Right lobe of liver (tissue), 6 donors: ENCODE measurements at regions not wholly inside any gene's neighbourhood (a gene's known extent, or its start where the extent isn't known, plus 50 kb on each side); places are given as distances from the start of the nearest gene placed in this dataset.

ENCODE experiments used
- ATAC-seq, 4 donors: fragments of 200-7000 bp; cut with Tn5 transposase; one replicate each; pipeline ENCODE4 v1.9.1; 2020; ENCODE audit warnings: mild to moderate bottlenecking in 4 of 4, moderate library complexity in 4 of 4
- DNase-seq, 3 donors: peaks; one replicate each; pipeline ENCODE4 v3.0.0-alpha.2; 2020
- H3K27ac ChIP-seq, 3 donors: fragments of 200-600 bp; one replicate each; pipeline ENCODE4 v1.8.0; 2022
- H3K27me3 ChIP-seq, 2 donors: fragments of 200-600 bp; one replicate each; pipeline ENCODE4 v1.8.0; 2022
- H3K36me3 ChIP-seq, 4 donors: fragments of 200-600 bp; sonication (generic) in 1 of 4; one replicate each; pipeline versions ENCODE4 v1.5.1 to v1.8.0; 2017 to 2022; ENCODE audit warnings: control low read depth in 1 of 4
- H3K4me1 ChIP-seq, 4 donors: fragments of 200-600 bp; sonication (generic) in 1 of 4; one replicate each; pipeline versions ENCODE4 v1.5.1 to v1.8.0; 2017 to 2022; ENCODE audit warnings: control low read depth in 1 of 4
- H3K4me3 ChIP-seq, 3 donors: fragments of 200-600 bp; one replicate each; pipeline ENCODE4 v1.8.0; 2022
- H3K9me3 ChIP-seq, 4 donors: fragments of 200-600 bp; sonication (generic) in 1 of 4; one replicate each; pipeline versions ENCODE4 v1.5.1 to v1.8.0; 2017 to 2022; ENCODE audit warnings: control low read depth in 1 of 4
- CTCF ChIP-seq, 4 donors: fragments of 200-600 bp in 3 of 4; fragments of 450-650 bp in 1 of 4; IDR thresholded peaks; one replicate each; pipeline versions ENCODE4 v1.5.1 to v1.8.0; 2016 to 2022; ENCODE audit warnings: antibody characterized with exemption in 4 of 4, mild to moderate bottlenecking in 2 of 4
- POLR2A ChIP-seq: fragments of 450-650 bp; IDR thresholded peaks from one replicate; pipeline ENCODE4 v1.6.1; 2017; ENCODE audit warnings: antibody characterized with exemption, mild to moderate bottlenecking
- WGBS: methylation state at CpG from one replicate; pipeline ENCODE4 v1.1.6; 2018; ENCODE audit warnings: low coverage, low lambda C conversion rate; ENCODE audit not compliant: insufficient coverage; ENCODE audit errors: missing lambda C conversion rate; 5-methylcytosine and 5-hydroxymethylcytosine counted together
- intact Hi-C, 2 donors: fragments of 100-400 bp; cut with DNase I; formaldehyde crosslinking; loops; one replicate each; pipeline versions ENCODE4 v1.11.2 to v1.14.1; 2022
- donor health status: DM: no; HTN: yes; CAD: no.
- donor health status: DM: no; HTN: no; CAD: no.
- donor health status: DM: no; HTN: no; CAD: no.
- donor health status: DM: no; HTN: yes; CAD: no.
- donor health status: DM: no; HTN: yes; CAD: no.

- DNase-seq, result no peak
- no peak overlapping the region for H3K27ac ChIP-seq
- H3K4me3 ChIP-seq, result no peak overlapping the region
- TF ChIP-seq CTCF (IDR thresholded peaks at IDR 0.05) (no peak), POLR2A (no peak)
- intact Hi-C loops, result no loop called here
- no peaks in the 10 kb centered on the region for H3K4me1 ChIP-seq
- H3K9me3 ChIP-seq, result no peaks in the 10 kb centered on the region
- H3K27me3 ChIP-seq, result no peaks in the 10 kb centered on the region
- ATAC-seq, result no peak
- WGBS, result 66% methylated on average over 8 of the region's 12 CpGs
- H3K36me3 ChIP-seq, result no peaks in the 10 kb centered on the region
These were observed 59.6 kb downstream of the RNF187 start for GRCh38 chr1:228546541-228547463.

GRCh38 chr1:228547464-228547792 lies 60.2 kb downstream of the RNF187 start:
- H3K27me3 ChIP-seq, result no peaks in the 10 kb centered on the region
- H3K9me3 ChIP-seq, result no peaks in the 10 kb centered on the region
- DNase-seq, result no peak
- intact Hi-C loops, result no loop called here
- 49% methylated on average over 3 of the region's 3 CpGs for WGBS
- H3K4me3 ChIP-seq, result no peak overlapping the region
- no peaks in the 10 kb centered on the region for H3K36me3 ChIP-seq
- TF ChIP-seq POLR2A, result no peak
- TF ChIP-seq CTCF (IDR thresholded peaks at IDR 0.05), result no peak
- no peak for ATAC-seq
- H3K4me1 ChIP-seq, result no peaks in the 10 kb centered on the region
- no peak overlapping the region for H3K27ac ChIP-seq

GRCh38 chr1:228548788-228549187 lies 61.6 kb downstream of the RNF187 start:
- TF ChIP-seq POLR2A (no peak), CTCF (IDR thresholded peaks at IDR 0.05) (no peak)
- H3K27ac ChIP-seq, result no peak overlapping the region
- H3K9me3 ChIP-seq, result no peaks in the 10 kb centered on the region
- no peaks in the 10 kb centered on the region for H3K4me1 ChIP-seq
- no peaks in the 10 kb centered on the region for H3K36me3 ChIP-seq
- whole genome bisulfite sequencing, result 43% methylated on average over 2 of the region's 2 CpGs
- ATAC-seq, result no peak
- DNase-seq, result no peak
- no peaks in the 10 kb centered on the region for H3K27me3 ChIP-seq
- no peak overlapping the region for H3K4me3 ChIP-seq
- intact Hi-C loops, result no loop called here

GRCh38 chr1:228552596-228553176 lies 65.5 kb downstream of the RNF187 start:
- TF ChIP-seq CTCF (IDR thresholded peaks at IDR 0.05), result no peak
- no peak for TF ChIP-seq POLR2A
- Histone ChIP-seq H3K36me3 (no peaks in the 10 kb centered on the region), H3K4me3 (no peak overlapping the region), H3K27me3 (no peaks in the 10 kb centered on the region), H3K4me1 (no peaks in the 10 kb centered on the region), H3K27ac (no peak overlapping the region), H3K9me3 (no peaks in the 10 kb centered on the region)
- no peak for DNase-seq
- intact Hi-C loops, result no loop called here
- WGBS, result 32% methylated on average over 3 of the region's 5 CpGs
- ATAC-seq, result no peak
